HG02973 (cell line): ENCODE measurements at regions not wholly inside any gene's neighbourhood (a gene's known extent, or its start where the extent isn't known, plus 50 kb on each side); places are given as distances from the start of the nearest gene placed in this dataset.
"Not testable (repeated sequence)": the region's sequence is repeated elsewhere in the genome, so short reads cannot be mapped to it uniquely, and the experiment has no call there.

ENCODE experiments used
- ATAC-seq: cut with Tn5 transposase; IDR thresholded peaks from one replicate; pipeline ENCODE4 v1.9.1; 2021; ENCODE audit warnings: moderate library complexity; ENCODE audit not compliant: unreplicated experiment

- ATAC-seq = no peak
These were observed 155.8 kb upstream of the KLF7 start for GRCh38 chr2:207321514-207321913.

- ATAC-seq = no peak
These were observed 158.3 kb upstream of the KLF7 start for GRCh38 chr2:207324001-207324400.

- no peak for ATAC-seq
These were observed 161.8 kb upstream of the KLF7 start for GRCh38 chr2:207327513-207327912.

- ATAC-seq = peak; percentile 43
These were observed 163.2 kb upstream of the KLF7 start for GRCh38 chr2:207328944-207329386.

GRCh38 chr2:207330912-207331311, 165.2 kb upstream of the KLF7 start:
- ATAC-seq = peak; percentile 51

GRCh38 chr2:207331674-207332073, 165.9 kb upstream of the KLF7 start:
- no peak for ATAC-seq

- peak; percentile 33 for ATAC-seq
These were observed 166.9 kb upstream of the KLF7 start for GRCh38 chr2:207332480-207333212.

- no peak for ATAC-seq
These were observed 168.0 kb upstream of the KLF7 start for GRCh38 chr2:207333599-207334300.

GRCh38 chr2:207334301-207334623, 168.5 kb upstream of the KLF7 start:
- ATAC-seq = peak; percentile 9

- ATAC-seq = peak; percentile 36
These were observed 169.1 kb upstream of the KLF7 start for GRCh38 chr2:207334624-207335371.

- no peak for ATAC-seq
These were observed 171.8 kb upstream of the KLF7 start for GRCh38 chr2:207337234-207338219.

GRCh38 chr2:207338220-207338607, 172.5 kb upstream of the KLF7 start:
- ATAC-seq = no peak

- no peak for ATAC-seq
These were observed 172.9 kb upstream of the KLF7 start for GRCh38 chr2:207338610-207339009.

GRCh38 chr2:207341112-207341750, 175.5 kb upstream of the KLF7 start:
- ATAC-seq = no peak

- ATAC-seq = no peak
These were observed 176.1 kb upstream of the KLF7 start for GRCh38 chr2:207341804-207342203.

- ATAC-seq = not testable (repeated sequence)
These were observed 179.0 kb upstream of the KLF7 start for GRCh38 chr2:207344596-207345394.

- ATAC-seq = no peak
These were observed 178.6 kb upstream of the CREB1 start for GRCh38 chr2:207351171-207351570.

GRCh38 chr2:207352978-207353671, 176.6 kb upstream of the CREB1 start:
- ATAC-seq = peak; percentile 74

- no peak for ATAC-seq
These were observed 175.9 kb upstream of the CREB1 start for GRCh38 chr2:207353836-207354235.
